ENCODE measurements at regions not wholly inside any gene's neighbourhood (a gene's known extent, or its start where the extent isn't known, plus 50 kb on each side); places are given as distances from the start of the nearest gene placed in this dataset.
"Not testable (repeated sequence)": the region's sequence is repeated elsewhere in the genome, so short reads cannot be mapped to it uniquely, and the experiment has no call there.

GRCh38 chr12:58090685-58091084 is 149.3 kb downstream of the ATP23 start:
- no peak overlapping the region for H3K4me3 ChIP-seq (ENCODE audit: low read length)
- no peaks in the 10 kb centered on the region for H3K36me3 ChIP-seq (ENCODE audit: control insufficient read depth, insufficient read depth, low read length)
- WGBS (ENCODE audit: insufficient coverage, insufficient read length): no CpG with 5 or more reads among the region's 5 CpGs

GRCh38 chr12:58095002-58095401 is 153.6 kb downstream of the ATP23 start:
- WGBS (ENCODE audit: insufficient coverage, insufficient read length): no CpG with 5 or more reads among the region's 1 CpG
- no peaks in the 10 kb centered on the region for H3K36me3 ChIP-seq (ENCODE audit: control insufficient read depth, insufficient read depth, low read length)

More at GRCh38 chr12:58090685-58091084, 149.3 kb downstream of the ATP23 start:
- H3K9me3 ChIP-seq (ENCODE audit: control insufficient read depth, insufficient read depth, low read length): no peaks in the 10 kb centered on the region
- DNase-seq (ENCODE audit: low read depth, low spot score): no peak
- H3K27me3 ChIP-seq (ENCODE audit: control insufficient read depth, insufficient read depth, low read length): no peaks in the 10 kb centered on the region
- no peak overlapping the region for H3K27ac ChIP-seq (ENCODE audit: low read length)
- H3K4me1 ChIP-seq (ENCODE audit: control insufficient read depth, insufficient read depth, low read length): no peaks in the 10 kb centered on the region; the same call in 1 of the 2 replicates

GRCh38 chr12:58097741-58098140 is 156.4 kb downstream of the ATP23 start:
- H3K4me3 ChIP-seq (ENCODE audit: low read length): no peak overlapping the region
- no peaks in the 10 kb centered on the region; the same call in 1 of the 2 replicates for H3K9me3 ChIP-seq (ENCODE audit: control insufficient read depth, insufficient read depth, low read length)
- H3K4me1 ChIP-seq (ENCODE audit: control insufficient read depth, insufficient read depth, low read length): no peaks in the 10 kb centered on the region
- no CpG with 5 or more reads among the region's 3 CpGs for WGBS (ENCODE audit: insufficient coverage, insufficient read length)
- H3K36me3 ChIP-seq (ENCODE audit: control insufficient read depth, insufficient read depth, low read length): no peaks in the 10 kb centered on the region
- no peaks in the 10 kb centered on the region for H3K27me3 ChIP-seq (ENCODE audit: control insufficient read depth, insufficient read depth, low read length)
- H3K27ac ChIP-seq (ENCODE audit: low read length): no peak overlapping the region
- DNase-seq (ENCODE audit: low read depth, low spot score): no peak

More at GRCh38 chr12:58095002-58095401, 153.6 kb downstream of the ATP23 start:
- Histone ChIP-seq H3K4me1 (ENCODE audit: control insufficient read depth, insufficient read depth, low read length) (no peaks in the 10 kb centered on the region), H3K27ac (ENCODE audit: low read length) (no peak overlapping the region), H3K9me3 (ENCODE audit: control insufficient read depth, insufficient read depth, low read length) (no peaks in the 10 kb centered on the region; the same call in 1 of the 2 replicates), H3K27me3 (ENCODE audit: control insufficient read depth, insufficient read depth, low read length) (no peaks in the 10 kb centered on the region), H3K4me3 (ENCODE audit: low read length) (no peak overlapping the region)
- DNase-seq (ENCODE audit: low read depth, low spot score): no peak

GRCh38 chr12:58099476-58099875 is 158.1 kb downstream of the ATP23 start:
- DNase-seq (ENCODE audit: low read depth, low spot score): no peak
- H3K36me3 ChIP-seq (ENCODE audit: control insufficient read depth, insufficient read depth, low read length): no peaks in the 10 kb centered on the region
- WGBS (ENCODE audit: insufficient coverage, insufficient read length): no CpG with 5 or more reads among the region's 4 CpGs
- H3K27ac ChIP-seq (ENCODE audit: low read length): no peak overlapping the region
- no peaks in the 10 kb centered on the region for H3K4me1 ChIP-seq (ENCODE audit: control insufficient read depth, insufficient read depth, low read length)
- no peaks in the 10 kb centered on the region; the same call in 1 of the 2 replicates for H3K9me3 ChIP-seq (ENCODE audit: control insufficient read depth, insufficient read depth, low read length)
- H3K4me3 ChIP-seq (ENCODE audit: low read length): no peak overlapping the region
- no peaks in the 10 kb centered on the region for H3K27me3 ChIP-seq (ENCODE audit: control insufficient read depth, insufficient read depth, low read length)

- Histone ChIP-seq H3K4me3 (ENCODE audit: low read length) (no peak overlapping the region), H3K27me3 (ENCODE audit: control insufficient read depth, insufficient read depth, low read length) (no peaks in the 10 kb centered on the region), H3K4me1 (ENCODE audit: control insufficient read depth, insufficient read depth, low read length) (no peaks in the 10 kb centered on the region), H3K27ac (ENCODE audit: low read length) (no peak overlapping the region), H3K9me3 (ENCODE audit: control insufficient read depth, insufficient read depth, low read length) (no peaks in the 10 kb centered on the region; the same call in 1 of the 2 replicates), H3K36me3 (ENCODE audit: control insufficient read depth, insufficient read depth, low read length) (no peaks in the 10 kb centered on the region)
- WGBS (ENCODE audit: insufficient coverage, insufficient read length): no CpG with 5 or more reads among the region's 4 CpGs
- no peak for DNase-seq (ENCODE audit: low read depth, low spot score)
Observed at GRCh38 chr12:58104351-58104755, 163.0 kb downstream of the ATP23 start.

- Histone ChIP-seq H3K27ac (ENCODE audit: low read length) (no peak overlapping the region), H3K27me3 (ENCODE audit: control insufficient read depth, insufficient read depth, low read length) (no peaks in the 10 kb centered on the region), H3K36me3 (ENCODE audit: control insufficient read depth, insufficient read depth, low read length) (no peaks in the 10 kb centered on the region), H3K9me3 (ENCODE audit: control insufficient read depth, insufficient read depth, low read length) (no peaks in the 10 kb centered on the region; the same call in 1 of the 2 replicates), H3K4me3 (ENCODE audit: low read length) (no peak overlapping the region), H3K4me1 (ENCODE audit: control insufficient read depth, insufficient read depth, low read length) (no peaks in the 10 kb centered on the region)
- DNase-seq (ENCODE audit: low read depth, low spot score): no peak
- WGBS (ENCODE audit: insufficient coverage, insufficient read length): no CpG with 5 or more reads among the region's 10 CpGs
Observed at GRCh38 chr12:58105225-58106119, 164.1 kb downstream of the ATP23 start.

GRCh38 chr12:58106195-58106594 is 164.8 kb downstream of the ATP23 start:
- WGBS (ENCODE audit: insufficient coverage, insufficient read length): no CpG with 5 or more reads among the region's 3 CpGs
- H3K4me3 ChIP-seq (ENCODE audit: low read length): no peak overlapping the region
- no peak for DNase-seq (ENCODE audit: low read depth, low spot score)

GRCh38 chr12:58117201-58117600 is 175.8 kb downstream of the ATP23 start:
- no peak for DNase-seq (ENCODE audit: low read depth, low spot score)
- WGBS (ENCODE audit: insufficient coverage, insufficient read length): no CpG with 5 or more reads among the region's 3 CpGs
- Histone ChIP-seq H3K36me3 (ENCODE audit: control insufficient read depth, insufficient read depth, low read length) (no peaks in the 10 kb centered on the region), H3K4me3 (ENCODE audit: low read length) (no peak overlapping the region), H3K27ac (ENCODE audit: low read length) (no peak overlapping the region), H3K9me3 (ENCODE audit: control insufficient read depth, insufficient read depth, low read length) (no peaks in the 10 kb centered on the region), H3K4me1 (ENCODE audit: control insufficient read depth, insufficient read depth, low read length) (no peaks in the 10 kb centered on the region), H3K27me3 (ENCODE audit: control insufficient read depth, insufficient read depth, low read length) (no peaks in the 10 kb centered on the region)

More at GRCh38 chr12:58106195-58106594, 164.8 kb downstream of the ATP23 start:
- H3K36me3 ChIP-seq (ENCODE audit: control insufficient read depth, insufficient read depth, low read length): no peaks in the 10 kb centered on the region
- H3K27ac ChIP-seq (ENCODE audit: low read length): no peak overlapping the region
- H3K27me3 ChIP-seq (ENCODE audit: control insufficient read depth, insufficient read depth, low read length): no peaks in the 10 kb centered on the region
- H3K4me1 ChIP-seq (ENCODE audit: control insufficient read depth, insufficient read depth, low read length): no peaks in the 10 kb centered on the region
- no peaks in the 10 kb centered on the region; the same call in 1 of the 2 replicates for H3K9me3 ChIP-seq (ENCODE audit: control insufficient read depth, insufficient read depth, low read length)

GRCh38 chr12:58117667-58118066 is 176.3 kb downstream of the ATP23 start:
- no peak for DNase-seq (ENCODE audit: low read depth, low spot score)
- Histone ChIP-seq H3K36me3 (ENCODE audit: control insufficient read depth, insufficient read depth, low read length) (no peaks in the 10 kb centered on the region), H3K9me3 (ENCODE audit: control insufficient read depth, insufficient read depth, low read length) (no peaks in the 10 kb centered on the region), H3K27me3 (ENCODE audit: control insufficient read depth, insufficient read depth, low read length) (no peaks in the 10 kb centered on the region), H3K27ac (ENCODE audit: low read length) (no peak overlapping the region), H3K4me3 (ENCODE audit: low read length) (no peak overlapping the region), H3K4me1 (ENCODE audit: control insufficient read depth, insufficient read depth, low read length) (no peaks in the 10 kb centered on the region)
- WGBS (ENCODE audit: insufficient coverage, insufficient read length): no CpG with 5 or more reads among the region's 4 CpGs

GRCh38 chr12:58125761-58126160 is 184.4 kb downstream of the ATP23 start:
- not testable (repeated sequence) for H3K27me3 ChIP-seq (ENCODE audit: control insufficient read depth, insufficient read depth, low read length); H3K9me3 ChIP-seq (ENCODE audit: control insufficient read depth, insufficient read depth, low read length); H3K4me3 ChIP-seq (ENCODE audit: low read length); H3K4me1 ChIP-seq (ENCODE audit: control insufficient read depth, insufficient read depth, low read length); H3K36me3 ChIP-seq (ENCODE audit: control insufficient read depth, insufficient read depth, low read length); H3K27ac ChIP-seq (ENCODE audit: low read length); DNase-seq (ENCODE audit: low read depth, low spot score)
